CD14-positive monocyte (primary cell): ENCODE measurements at regions not wholly inside any gene's neighbourhood (a gene's known extent, or its start where the extent isn't known, plus 50 kb on each side); places are given as distances from the start of the nearest gene placed in this dataset.

Source experiments
- DNase-seq, 3 donors: peaks; one replicate each; pipeline ENCODE4 v3.0.0-alpha.2; 2011 to 2022
- H2AFZ ChIP-seq: 2 replicates; pipeline ENCODE4 v1.6.0; 2012; ENCODE audit warnings: mild to moderate bottlenecking, low read depth, low read length, inconsistent platforms; ENCODE audit not compliant: insufficient read depth, poor library complexity, severe bottlenecking
- H3K27ac ChIP-seq, 2 donors: 1 replicate in 1 of 2; 2 replicates in 1 of 2; pipeline ENCODE4 v1.5.1; 2012 to 2013; ENCODE audit warnings: low read length in 2 of 2, control low read depth in 1 of 2, inconsistent platforms in 1 of 2, low read depth in 1 of 2, mild to moderate bottlenecking in 1 of 2
- H3K27me3 ChIP-seq, 2 donors: one replicate each; pipeline versions ENCODE4 v1.6.0 to v1.6.1; 2011 to 2013; ENCODE audit warnings: low read length in 2 of 2; ENCODE audit not compliant: control insufficient read depth in 2 of 2, insufficient read depth in 2 of 2
- H3K36me3 ChIP-seq, 2 donors: replicated peaks in 1 of 2; 1 replicate in 1 of 2; 2 replicates in 1 of 2; pipeline versions ENCODE4 v1.5.1 to v1.6.1; 2012 to 2013; ENCODE audit warnings: low read length in 2 of 2, control low read depth in 1 of 2, inconsistent platforms in 1 of 2, mild to moderate bottlenecking in 1 of 2; ENCODE audit not compliant: insufficient read depth in 2 of 2, control insufficient read depth in 1 of 2
- H3K4me1 ChIP-seq, 2 donors: 1 replicate in 1 of 2; 2 replicates in 1 of 2; pipeline versions ENCODE4 v1.5.1 to v1.6.1; 2012 to 2013; ENCODE audit warnings: low read length in 2 of 2, control low read depth in 1 of 2, inconsistent platforms in 1 of 2, mild to moderate bottlenecking in 1 of 2, moderate library complexity in 1 of 2; ENCODE audit not compliant: insufficient read depth in 2 of 2, control insufficient read depth in 1 of 2
- H3K4me2 ChIP-seq: replicated peaks from 2 replicates; pipeline ENCODE3; 2012; ENCODE audit warnings: low read length, moderate library complexity, mild to moderate bottlenecking; ENCODE audit not compliant: poor library complexity, severe bottlenecking; ENCODE audit errors: extremely low read depth
- H3K4me3 ChIP-seq, 3 experiments: fragments of 200-600 bp in 1 of 3; sonication (generic) in 1 of 3; replicated peaks in 1 of 3; 1 replicate in 2 of 3; 2 replicates in 1 of 3; pipeline ENCODE4 v1.5.1; 2011 to 2013; ENCODE audit warnings: low read length in 3 of 3, mild to moderate bottlenecking in 3 of 3, control low read depth in 2 of 3, low read depth in 2 of 3, inconsistent platforms in 1 of 3, moderate library complexity in 1 of 3
- H3K79me2 ChIP-seq: 2 replicates; pipeline ENCODE4 v1.6.0; 2012; ENCODE audit warnings: mild to moderate bottlenecking, control low read depth, inconsistent platforms, low read length, moderate library complexity; ENCODE audit not compliant: insufficient read depth
- H3K9ac ChIP-seq: 2 replicates; pipeline ENCODE4 v1.6.0; 2017; ENCODE audit warnings: low read length, mild to moderate bottlenecking; ENCODE audit not compliant: insufficient read depth, poor library complexity, severe bottlenecking
- H3K9me3 ChIP-seq, 2 donors: replicated peaks in 1 of 2; 1 replicate in 1 of 2; 2 replicates in 1 of 2; pipeline versions ENCODE4 v1.5.1 to v1.6.1; 2012 to 2013; ENCODE audit warnings: low read length in 2 of 2, control low read depth in 1 of 2; ENCODE audit not compliant: control insufficient read depth in 1 of 2, insufficient read depth in 1 of 2
- H4K20me1 ChIP-seq: 2 replicates; pipeline ENCODE4 v1.6.0; 2012; ENCODE audit warnings: mild to moderate bottlenecking, low read length, control low read depth, moderate library complexity; ENCODE audit not compliant: insufficient read depth
- H3K27ac Mint-ChIP-seq, 7 donors: one replicate each; pipeline ENCODE4 v1.8.0; 2020; ENCODE audit warnings: mild to moderate bottlenecking in 7 of 7, mixed read lengths in 7 of 7, moderate library complexity in 6 of 7, inconsistent platforms in 2 of 7
- H3K27me3 Mint-ChIP-seq, 3 donors: one replicate each; pipeline ENCODE4 v1.8.0; 2021 to 2022; ENCODE audit warnings: low read depth in 3 of 3, mild to moderate bottlenecking in 3 of 3, mixed read lengths in 3 of 3, moderate library complexity in 3 of 3, inconsistent platforms in 1 of 3
- H3K36me3 Mint-ChIP-seq, 2 donors: one replicate each; pipeline ENCODE4 v1.8.0; 2020; ENCODE audit warnings: mixed read lengths in 2 of 2, inconsistent platforms in 1 of 2, mild to moderate bottlenecking in 1 of 2
- H3K4me1 Mint-ChIP-seq: one replicate; pipeline ENCODE4 v1.8.0; 2020; ENCODE audit warnings: mild to moderate bottlenecking, mixed read lengths
- H3K4me3 Mint-ChIP-seq, 2 donors: one replicate each; pipeline ENCODE4 v1.8.0; 2020; ENCODE audit warnings: mild to moderate bottlenecking in 2 of 2, mixed read lengths in 2 of 2, moderate library complexity in 1 of 2
- H3K9me3 Mint-ChIP-seq, 7 donors: one replicate each; pipeline ENCODE4 v1.8.0; 2020 to 2022; ENCODE audit warnings: mixed read lengths in 7 of 7, mild to moderate bottlenecking in 6 of 7, moderate library complexity in 6 of 7, inconsistent platforms in 2 of 7
- CTCF ChIP-seq: fragments of 200-600 bp; IDR thresholded peaks from one replicate; pipeline ENCODE4 v1.8.0; 2022; ENCODE audit warnings: antibody characterized with exemption, mild to moderate bottlenecking
- WGBS: methylation state at CpG from one replicate; pipeline ENCODE4 v1.1.5; 2013; ENCODE audit warnings: missing lambda C conversion rate; ENCODE audit not compliant: insufficient coverage; 5-methylcytosine and 5-hydroxymethylcytosine counted together
- intact Hi-C, 2 donors: fragments of 100-400 bp; cut with micrococcal nuclease; formaldehyde crosslinking; loops; one replicate each; pipeline versions ENCODE4 v1.15.0 to v1.15.1; 2023

DNA sequence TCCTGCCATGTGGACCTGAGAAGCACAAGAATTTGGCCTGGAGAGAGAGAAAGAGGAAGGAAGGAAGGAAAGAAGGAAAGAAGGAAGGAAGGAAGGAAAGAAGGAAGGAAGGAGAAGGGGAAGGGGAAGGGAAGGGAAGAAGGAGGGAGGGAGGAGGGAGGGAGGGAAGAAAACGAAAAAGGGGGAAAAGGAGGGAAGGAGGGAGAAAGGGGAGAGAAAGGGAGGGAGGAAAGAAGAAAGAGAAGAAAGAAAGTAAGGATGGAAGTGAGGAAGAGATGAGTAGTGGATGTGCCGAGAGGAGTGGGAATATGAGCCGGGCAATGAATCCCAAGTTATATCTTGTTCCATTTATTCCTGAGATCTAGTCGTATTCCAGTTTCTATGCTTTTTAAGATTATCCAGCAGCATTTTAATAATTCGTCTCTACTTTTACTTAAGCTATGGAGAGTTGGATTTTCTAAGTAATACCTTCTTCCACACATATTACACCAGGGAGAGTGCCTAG is 247.8 kb downstream of the TDRD15 start:
- H3K4me1 ChIP-seq = no peaks in the 10 kb centered on the region
- no peaks in the 10 kb centered on the region for H4K20me1 ChIP-seq
- H3K9me3 ChIP-seq = no peaks in the 10 kb centered on the region
- Mint-ChIP-seq H3K4me1 (no peaks in the 10 kb centered on the region), H3K36me3 (no peaks in the 10 kb centered on the region), H3K27ac (peak overlapping the region in 1 of 7 donors; percentile 19), H3K4me3 (no peak overlapping the region), H3K9me3 (peaks cover 0 to 5% (median 2%) of the 10 kb centered on the region in 7 donors), H3K27me3 (peaks cover 2 to 9% (median 2%) of the 10 kb centered on the region in 3 donors)
- H3K9ac ChIP-seq = no peak overlapping the region
- H3K4me2 ChIP-seq = no peak overlapping the region
- H3K27me3 ChIP-seq = no peaks in the 10 kb centered on the region
- WGBS = 45% methylated on average over 1 of the region's 5 CpGs
- intact Hi-C loops = no loop called here
- H2AFZ ChIP-seq = no peak overlapping the region
- H3K27ac ChIP-seq = no peak overlapping the region
- DNase-seq = no peak
- no peaks in the 10 kb centered on the region for H3K36me3 ChIP-seq
- no peak overlapping the region for H3K4me3 ChIP-seq
- TF ChIP-seq CTCF = no peak
- no peaks in the 10 kb centered on the region for H3K79me2 ChIP-seq

- Mint-ChIP-seq H3K4me1 (no peaks in the 10 kb centered on the region), H3K36me3 (no peaks in the 10 kb centered on the region), H3K9me3 (peaks cover 0 to 6% (median 2%) of the 10 kb centered on the region in 7 donors), H3K4me3 (no peak overlapping the region), H3K27ac (no peak overlapping the region), H3K27me3 (peaks cover 0 to 8% (median 0%) of the 10 kb centered on the region in 3 donors)
- TF ChIP-seq CTCF = no peak
- no peaks in the 10 kb centered on the region for H3K79me2 ChIP-seq
- no peak for DNase-seq
- no CpG with 5 or more reads among the region's 2 CpGs for WGBS
- intact Hi-C loops = no loop called here
- no peak overlapping the region for H3K4me2 ChIP-seq
- H3K27ac ChIP-seq = no peak overlapping the region
- H3K4me1 ChIP-seq = no peaks in the 10 kb centered on the region
- no peak overlapping the region for H3K9ac ChIP-seq
- no peaks in the 10 kb centered on the region for H3K36me3 ChIP-seq
- no peak overlapping the region for H2AFZ ChIP-seq
- H4K20me1 ChIP-seq = no peaks in the 10 kb centered on the region
- H3K4me3 ChIP-seq = no peak overlapping the region
- no peaks in the 10 kb centered on the region for H3K27me3 ChIP-seq
- no peaks in the 10 kb centered on the region for H3K9me3 ChIP-seq
These were observed 248.9 kb downstream of the TDRD15 start for GRCh38 chr2:21372654-21373053.
